HL-60 (cell line): ENCODE measurements at regions not wholly inside any gene's neighbourhood (a gene's known extent, or its start where the extent isn't known, plus 50 kb on each side); places are given as distances from the start of the nearest gene placed in this dataset.

Experiments
- DNase-seq, 2 experiments: peaks; one replicate each; pipeline ENCODE4 v3.0.0-alpha.2; 2010 to 2020; ENCODE audit warnings: low read depth in 1 of 2, low spot score in 1 of 2
- H3K27ac ChIP-seq: fragments of 250-450 bp; sonication (Bioruptor Pico); replicated peaks from 2 replicates; pipeline ENCODE4 v1.5.1; 2020; ENCODE audit warnings: mild to moderate bottlenecking, moderate library complexity
- H3K27me3 ChIP-seq: fragments of 250-450 bp; sonication (Bioruptor Pico); 2 replicates; pipeline ENCODE4 v1.5.1; 2021; ENCODE audit warnings: mild to moderate bottlenecking, moderate library complexity; ENCODE audit not compliant: insufficient read depth, poor library complexity, severe bottlenecking
- H3K4me3 ChIP-seq: replicated peaks from 2 replicates; pipeline ENCODE4 v1.5.1; 2011; ENCODE audit warnings: mild to moderate bottlenecking, control low read depth, low read length; ENCODE audit not compliant: insufficient read depth
- CTCF ChIP-seq: IDR thresholded peaks from one replicate; pipeline ENCODE4 v1.5.1; 2011; ENCODE audit warnings: low read length, control low read depth, inconsistent platforms; ENCODE audit not compliant: insufficient read depth
- GABPA ChIP-seq: IDR thresholded peaks from 2 replicates; pipeline ENCODE4 v1.6.1; 2012; ENCODE audit warnings: low read depth
- POLR2AphosphoS5 ChIP-seq: IDR thresholded peaks from 2 replicates; pipeline ENCODE4 v1.6.1; 2012; ENCODE audit warnings: low read depth
- SPI1 ChIP-seq: IDR thresholded peaks from 2 replicates; pipeline ENCODE4 v1.6.1; 2012; ENCODE audit warnings: low read depth, mild to moderate bottlenecking, borderline replicate concordance
- TF ChIP-seq, protein P1 (sequence below): IDR thresholded peaks from 2 replicates; pipeline ENCODE4 v1.6.1; 2012; ENCODE audit warnings: low read depth; ENCODE audit not compliant: insufficient replicate concordance

DNA sequence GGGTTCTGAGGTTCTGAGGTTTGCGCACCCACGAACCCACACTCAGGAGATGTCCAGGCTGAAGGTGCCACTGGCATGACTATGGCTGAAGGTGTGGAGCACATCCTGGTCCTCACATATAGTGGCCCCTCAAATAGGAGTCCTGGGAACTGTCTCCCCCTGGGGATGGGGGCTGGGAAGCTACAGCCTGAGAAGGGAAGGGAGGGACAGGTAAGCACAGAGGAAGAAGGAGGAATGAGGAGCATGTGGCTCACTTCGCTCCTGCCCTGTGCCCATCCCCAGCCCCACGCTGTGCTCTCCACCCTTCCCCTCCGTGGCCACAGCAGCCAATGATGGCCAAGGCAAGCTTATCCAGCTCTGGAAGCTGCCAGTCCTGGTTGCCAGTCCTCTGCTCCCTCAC lies 123.9 kb upstream of the LHX1 start:
- TF ChIP-seq, protein P1, sequence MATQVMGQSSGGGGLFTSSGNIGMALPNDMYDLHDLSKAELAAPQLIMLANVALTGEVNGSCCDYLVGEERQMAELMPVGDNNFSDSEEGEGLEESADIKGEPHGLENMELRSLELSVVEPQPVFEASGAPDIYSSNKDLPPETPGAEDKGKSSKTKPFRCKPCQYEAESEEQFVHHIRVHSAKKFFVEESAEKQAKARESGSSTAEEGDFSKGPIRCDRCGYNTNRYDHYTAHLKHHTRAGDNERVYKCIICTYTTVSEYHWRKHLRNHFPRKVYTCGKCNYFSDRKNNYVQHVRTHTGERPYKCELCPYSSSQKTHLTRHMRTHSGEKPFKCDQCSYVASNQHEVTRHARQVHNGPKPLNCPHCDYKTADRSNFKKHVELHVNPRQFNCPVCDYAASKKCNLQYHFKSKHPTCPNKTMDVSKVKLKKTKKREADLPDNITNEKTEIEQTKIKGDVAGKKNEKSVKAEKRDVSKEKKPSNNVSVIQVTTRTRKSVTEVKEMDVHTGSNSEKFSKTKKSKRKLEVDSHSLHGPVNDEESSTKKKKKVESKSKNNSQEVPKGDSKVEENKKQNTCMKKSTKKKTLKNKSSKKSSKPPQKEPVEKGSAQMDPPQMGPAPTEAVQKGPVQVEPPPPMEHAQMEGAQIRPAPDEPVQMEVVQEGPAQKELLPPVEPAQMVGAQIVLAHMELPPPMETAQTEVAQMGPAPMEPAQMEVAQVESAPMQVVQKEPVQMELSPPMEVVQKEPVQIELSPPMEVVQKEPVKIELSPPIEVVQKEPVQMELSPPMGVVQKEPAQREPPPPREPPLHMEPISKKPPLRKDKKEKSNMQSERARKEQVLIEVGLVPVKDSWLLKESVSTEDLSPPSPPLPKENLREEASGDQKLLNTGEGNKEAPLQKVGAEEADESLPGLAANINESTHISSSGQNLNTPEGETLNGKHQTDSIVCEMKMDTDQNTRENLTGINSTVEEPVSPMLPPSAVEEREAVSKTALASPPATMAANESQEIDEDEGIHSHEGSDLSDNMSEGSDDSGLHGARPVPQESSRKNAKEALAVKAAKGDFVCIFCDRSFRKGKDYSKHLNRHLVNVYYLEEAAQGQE = no peak
- TF ChIP-seq CTCF (no peak), SPI1 (no peak), GABPA (no peak), POLR2AphosphoS5 (no peak)
- no peak for DNase-seq
- Histone ChIP-seq H3K4me3 (no peak overlapping the region), H3K27ac (no peak overlapping the region), H3K27me3 (peaks cover 12% of the 10 kb centered on the region)

- Histone ChIP-seq H3K27ac (no peak overlapping the region), H3K4me3 (no peak overlapping the region), H3K27me3 (peaks cover 7% of the 10 kb centered on the region)
- DNase-seq = no peak
- TF ChIP-seq SPI1 (no peak), POLR2AphosphoS5 (no peak), CTCF (no peak), GABPA (no peak)
- TF ChIP-seq, protein P1 = no peak
These were observed 123.2 kb upstream of the LHX1 start for GRCh38 chr17:36813957-36814563.

DNA sequence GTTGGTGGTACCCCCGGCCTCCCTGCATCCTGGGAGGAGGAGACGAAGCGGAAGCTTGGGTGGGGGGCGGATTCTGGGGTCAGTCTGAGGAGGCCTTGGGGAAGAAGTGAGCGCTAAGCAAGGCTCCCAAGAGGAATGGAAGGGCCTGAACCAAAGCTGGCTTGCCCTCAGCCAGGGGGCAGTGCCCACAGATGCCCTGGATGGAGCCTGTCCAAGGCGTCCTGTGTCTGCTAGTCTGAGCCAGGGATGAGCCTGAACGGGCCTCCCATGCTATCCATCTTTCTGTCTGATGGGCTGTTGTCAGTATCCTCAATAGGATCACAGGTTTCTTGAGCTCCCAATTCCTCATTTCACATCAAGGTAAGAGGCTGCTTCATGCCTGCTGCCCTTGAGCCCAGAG lies 122.3 kb upstream of the LHX1 start:
- TF ChIP-seq SPI1 (no peak), POLR2AphosphoS5 (no peak)
- TF ChIP-seq, protein P1 = no peak
- Histone ChIP-seq H3K27me3 (peaks cover 2% of the 10 kb centered on the region), H3K4me3 (no peak overlapping the region), H3K27ac (no peak overlapping the region)
- DNase-seq = no peak
